ENCODE measurements at regions not wholly inside any gene's neighbourhood (a gene's known extent, or its start where the extent isn't known, plus 50 kb on each side); places are given as distances from the start of the nearest gene placed in this dataset.

GRCh38 chr21:27023186-27023585 is 56.3 kb upstream of the ADAMTS5 start:
- no peaks in the 10 kb centered on the region for H3K79me2 ChIP-seq (ENCODE audit: control insufficient read depth, insufficient read depth, low read length)
- intact Hi-C loops (cut with micrococcal nuclease): no loop called here
- H3K9me1 ChIP-seq (replicated peaks; ENCODE audit: control insufficient read depth, extremely low read depth, insufficient read depth, low read length): no peaks in the 10 kb centered on the region
- TF ChIP-seq MYC (IDR thresholded peaks at IDR 0.05; ENCODE audit: low read depth, low read length) (no peak), POLR2AphosphoS5 (IDR thresholded peaks at IDR 0.05; ENCODE audit: insufficient read depth, low read depth, low read length) (no peak), MAX (IDR thresholded peaks at IDR 0.05; ENCODE audit: insufficient read depth, insufficient read length) (no peak), CTCF (IDR thresholded peaks at IDR 0.05; ENCODE audit: extremely low read depth in 1 of 2, insufficient read depth in 1 of 2, low read depth in 1 of 2, low read length in 2 of 2) (no peak), EZH2 (IDR thresholded peaks at IDR 0.05; ENCODE audit: borderline replicate concordance, low read depth, low read length, severe bottlenecking) (no peak), JUN (IDR thresholded peaks at IDR 0.05; ENCODE audit: borderline replicate concordance, insufficient read depth, insufficient read length, low read depth) (no peak), GATA2 (IDR thresholded peaks at IDR 0.05; ENCODE audit: insufficient read depth, insufficient read length, low read depth, low read length) (no peak), POLR2A (IDR thresholded peaks at IDR 0.05; ENCODE audit: low read depth, low read length) (no peak), FOS (IDR thresholded peaks at IDR 0.05; ENCODE audit: borderline replicate concordance, insufficient read depth, low read length) (no peak)
- no peaks in the 10 kb centered on the region for H4K20me1 ChIP-seq (replicated peaks; ENCODE audit: control insufficient read depth, extremely low read depth, insufficient read depth, low read length)
- no peaks in the 10 kb centered on the region for H3K4me1 ChIP-seq (ENCODE audit: control insufficient read depth, extremely low read depth, insufficient read depth, low read length)
- H3K9ac ChIP-seq (replicated peaks; ENCODE audit: extremely low read depth, insufficient read depth, low read length): no peak overlapping the region
- H3K27me3 ChIP-seq (ENCODE audit: control insufficient read depth in 2 of 2, insufficient read depth in 2 of 2, low read length in 2 of 2): no peaks in the 10 kb centered on the region
- H3K4me3 ChIP-seq (replicated peaks in 1 of 3; ENCODE audit: insufficient read depth in 1 of 3, low read depth in 1 of 3, low read length in 3 of 3): no peak overlapping the region
- H3K9me3 ChIP-seq (replicated peaks; ENCODE audit: control insufficient read depth, insufficient read depth, low read length): no peaks in the 10 kb centered on the region
- H3K36me3 ChIP-seq (ENCODE audit: control insufficient read depth in 2 of 2, extremely low read depth in 1 of 2, insufficient read depth in 2 of 2, low read length in 2 of 2): no peaks in the 10 kb centered on the region
- no peak overlapping the region for H3K27ac ChIP-seq (ENCODE audit: insufficient read depth, low read depth, low read length)
- CTCF ChIA-PET: no interaction called here
- DNase-seq (ENCODE audit: low read depth, low spot score): no peak
- dilution Hi-C loops (cut with MboI; ENCODE audit: extremely low pct_ligation_motif_present, low sequenced_read_pairs): no loop called here
- POLR2A ChIA-PET: no interaction called here
- no peak overlapping the region for H3K4me2 ChIP-seq (ENCODE audit: insufficient read depth, low read length)
- no peak for FAIRE-seq
- no TSS peak for BruUV-seq (replicated peaks)
- no peak overlapping the region for H2AFZ ChIP-seq (ENCODE audit: low read depth, low read length)
